B cell (primary cell): ENCODE measurements at regions not wholly inside any gene's neighbourhood (a gene's known extent, or its start where the extent isn't known, plus 50 kb on each side); places are given as distances from the start of the nearest gene placed in this dataset.
"Not testable (repeated sequence)": the region's sequence is repeated elsewhere in the genome, so short reads cannot be mapped to it uniquely, and the experiment has no call there.

Source experiments
- CTCF ChIP-seq: fragments of 200-600 bp; IDR thresholded peaks from one replicate; pipeline ENCODE4 v1.8.0; 2022; ENCODE audit warnings: antibody characterized with exemption, mild to moderate bottlenecking
- EZH2 ChIP-seq: IDR thresholded peaks from 2 replicates; pipeline ENCODE4 v1.6.1; 2012; ENCODE audit warnings: borderline replicate concordance, low read depth, mild to moderate bottlenecking, moderate library complexity, low read length; ENCODE audit not compliant: insufficient read depth, poor library complexity, severe bottlenecking

- not testable (repeated sequence) for TF ChIP-seq CTCF, EZH2
Observed at GRCh38 chr10:28911511-28911910, 234.2 kb downstream of the BAMBI start.
